ENCODE measurements at regions not wholly inside any gene's neighbourhood (a gene's known extent, or its start where the extent isn't known, plus 50 kb on each side); places are given as distances from the start of the nearest gene placed in this dataset.

- Histone ChIP-seq H3K4me3 (no peak overlapping the region), H3K27me3 (no peaks in the 10 kb centered on the region), H3K36me3 (no peaks in the 10 kb centered on the region), H3K4me1 (no peaks in the 10 kb centered on the region), H3K27ac (no peak overlapping the region), H3K9me3 (no peaks in the 10 kb centered on the region)
- TF ChIP-seq CTCF (IDR thresholded peaks at IDR 0.05), result no peak
- ATAC-seq, result no peak
- WGBS, 2 donors, result 63 to 76% methylated on average over 1 of the region's 1 CpG
- intact Hi-C loops (cut with DNase I), result no loop called here
- no peak for DNase-seq
Measured at GRCh38 chr15:46576646-46577395, 942.0 kb downstream of the SQOR start.

DNA sequence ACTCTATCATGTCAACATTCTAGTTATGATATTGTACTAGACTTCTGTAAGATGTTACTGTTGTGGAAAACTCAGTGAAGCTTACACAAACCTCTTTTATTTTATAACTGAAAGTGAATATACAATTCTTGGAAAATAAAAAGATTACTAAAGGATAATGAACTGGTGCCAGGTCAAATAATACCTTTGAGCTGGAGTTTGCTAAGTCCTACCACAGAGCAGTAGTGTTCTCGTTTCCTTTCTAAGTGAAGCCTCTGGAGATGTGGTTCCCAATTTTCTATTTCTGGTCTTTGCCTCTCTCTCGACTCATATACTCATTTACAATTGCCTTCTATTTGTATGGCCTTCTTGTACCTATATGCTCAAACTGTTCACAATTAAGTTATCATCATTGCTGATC, 942.9 kb downstream of the SQOR start:
- ATAC-seq, result no peak
- H3K4me3 ChIP-seq, result no peak overlapping the region
- no peaks in the 10 kb centered on the region for H3K36me3 ChIP-seq
- intact Hi-C loops (cut with DNase I), result no loop called here
- H3K27me3 ChIP-seq, result no peaks in the 10 kb centered on the region
- TF ChIP-seq CTCF (IDR thresholded peaks at IDR 0.05), result no peak
- WGBS, 2 donors, result 46 to 48% methylated on average over 2 of the region's 2 CpGs
- no peak for DNase-seq
- H3K4me1 ChIP-seq, result no peaks in the 10 kb centered on the region
- no peaks in the 10 kb centered on the region for H3K9me3 ChIP-seq
- no peak overlapping the region for H3K27ac ChIP-seq

GRCh38 chr15:46580487-46580886, 945.7 kb downstream of the SQOR start:
- DNase-seq (no peak), ATAC-seq (no peak)
- intact Hi-C loops (cut with DNase I), result no loop called here
- no peak for TF ChIP-seq CTCF (IDR thresholded peaks at IDR 0.05)
- no peaks in the 10 kb centered on the region for H3K27me3 ChIP-seq
- no peak overlapping the region for H3K27ac ChIP-seq
- H3K36me3 ChIP-seq, result no peaks in the 10 kb centered on the region
- no peaks in the 10 kb centered on the region for H3K9me3 ChIP-seq
- 57 to 65% methylated on average over 2 of the region's 2 CpGs for WGBS, 2 donors
- H3K4me1 ChIP-seq, result no peaks in the 10 kb centered on the region
- H3K4me3 ChIP-seq, result no peak overlapping the region

DNA sequence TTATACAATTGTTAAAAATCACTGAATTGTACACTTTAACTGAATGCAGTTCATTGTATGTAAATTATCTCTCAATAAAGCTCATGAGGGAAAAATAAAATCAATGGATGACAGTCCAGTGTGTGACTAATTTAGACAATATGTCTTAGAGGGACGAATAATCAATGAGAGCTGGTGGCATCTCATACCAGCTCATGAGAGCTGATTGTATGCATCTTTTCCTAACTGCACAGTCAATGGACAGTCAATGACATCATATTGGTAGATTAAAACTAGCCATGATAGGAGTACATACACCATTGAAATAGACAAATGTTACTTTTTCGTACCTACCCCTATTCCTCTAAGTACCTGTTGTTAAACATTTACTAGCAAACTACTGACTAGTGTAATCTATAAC, 946.1 kb downstream of the SQOR start:
- H3K9me3 ChIP-seq, result no peaks in the 10 kb centered on the region
- H3K27me3 ChIP-seq, result no peaks in the 10 kb centered on the region
- 80 to 82% methylated on average over 2 of the region's 2 CpGs for WGBS, 2 donors
- TF ChIP-seq CTCF (IDR thresholded peaks at IDR 0.05), result no peak
- H3K4me1 ChIP-seq, result no peaks in the 10 kb centered on the region
- no peak overlapping the region for H3K4me3 ChIP-seq
- no peak for DNase-seq
- H3K27ac ChIP-seq, result no peak overlapping the region
- H3K36me3 ChIP-seq, result no peaks in the 10 kb centered on the region
- no peak for ATAC-seq
- intact Hi-C loops (cut with DNase I), result no loop called here

All from heart right ventricle (tissue), 16 donors.